Prostate gland (tissue), 2 donors: ENCODE measurements at regions not wholly inside any gene's neighbourhood (a gene's known extent, or its start where the extent isn't known, plus 50 kb on each side); places are given as distances from the start of the nearest gene placed in this dataset.

Source experiments
- DNase-seq: peaks from one replicate; pipeline ENCODE4 v3.0.0-alpha.2; 2019; ENCODE audit warnings: low spot score
- H3K27ac ChIP-seq, 2 donors: fragments of 200-600 bp; sonication (generic); 2 replicates each; pipeline ENCODE4 v1.5.1; 2017 to 2019
- H3K27me3 ChIP-seq: fragments of 200-600 bp; sonication (generic); replicated peaks from 2 replicates; pipeline ENCODE4 v1.5.1; 2019; ENCODE audit not compliant: insufficient read depth
- H3K36me3 ChIP-seq, 2 donors: fragments of 200-600 bp; sonication (generic); 1 replicate in 1 of 2; 2 replicates in 1 of 2; pipeline versions ENCODE4 v1.5.1 to v1.8.1; 2017 to 2019
- H3K4me1 ChIP-seq: fragments of 200-600 bp; sonication (generic); replicated peaks from 2 replicates; pipeline ENCODE4 v1.5.1; 2019
- H3K4me3 ChIP-seq, 2 donors: fragments of 200-600 bp; sonication (generic); 2 replicates each; pipeline ENCODE4 v1.5.1; 2017 to 2019
- H3K9me3 ChIP-seq: fragments of 200-600 bp; sonication (generic); 2 replicates; pipeline ENCODE4 v1.5.1; 2017
- CTCF ChIP-seq, 4 experiments: fragments of 200-600 bp in 2 of 4; fragments of 450-650 bp in 2 of 4; sonication (generic) in 2 of 4; IDR thresholded peaks; 1 replicate in 3 of 4; 2 replicates in 1 of 4; pipeline ENCODE4 v1.5.1; 2016 to 2019; ENCODE audit warnings: antibody characterized with exemption in 4 of 4, mild to moderate bottlenecking in 2 of 4, moderate library complexity in 2 of 4
- POLR2A ChIP-seq: fragments of 450-650 bp; IDR thresholded peaks from one replicate; pipeline ENCODE4 v1.6.1; 2016; ENCODE audit warnings: antibody characterized with exemption, mild to moderate bottlenecking
- POLR2AphosphoS5 ChIP-seq: sonication (generic); formaldehyde crosslinking; IDR thresholded peaks from one replicate; pipeline ENCODE4 v1.6.1; 2017; ENCODE audit warnings: antibody characterized with exemption
- WGBS: methylation state at CpG from one replicate; pipeline ENCODE4 v1.1.5; 2018; 5-methylcytosine and 5-hydroxymethylcytosine counted together
- intact Hi-C: fragments of 100-400 bp; cut with DNase I; formaldehyde crosslinking; loops from one replicate; pipeline ENCODE4 v1.14.2; 2022

- no peaks in the 10 kb centered on the region for H3K36me3 ChIP-seq
- DNase-seq: no peak
- H3K9me3 ChIP-seq: no peaks in the 10 kb centered on the region
- H3K27ac ChIP-seq: no peak overlapping the region
- WGBS: 91% methylated on average over 2 of the region's 2 CpGs
- H3K4me1 ChIP-seq: no peaks in the 10 kb centered on the region
- H3K4me3 ChIP-seq: no peak overlapping the region
- intact Hi-C loops: no loop called here
- H3K27me3 ChIP-seq: no peaks in the 10 kb centered on the region
- TF ChIP-seq POLR2AphosphoS5 (no peak), CTCF (IDR thresholded peaks at IDR 0.05) (no peak), POLR2A (no peak)
Observed at GRCh38 chr4:38255572-38255971, 295.4 kb downstream of the PTTG2 start.

GRCh38 chr4:38266616-38267015, 306.4 kb downstream of the PTTG2 start:
- Histone ChIP-seq H3K4me3 (no peak overlapping the region), H3K9me3 (no peaks in the 10 kb centered on the region), H3K27ac (no peak overlapping the region), H3K36me3 (no peaks in the 10 kb centered on the region), H3K4me1 (no peaks in the 10 kb centered on the region), H3K27me3 (no peaks in the 10 kb centered on the region)
- no peak for TF ChIP-seq POLR2A
- TF ChIP-seq POLR2AphosphoS5: no peak
- no peak for TF ChIP-seq CTCF (IDR thresholded peaks at IDR 0.05)
- intact Hi-C loops: no loop called here
- DNase-seq: no peak
- 76% methylated on average over 4 of the region's 4 CpGs for WGBS

- Histone ChIP-seq H3K36me3 (no peaks in the 10 kb centered on the region), H3K27ac (no peak overlapping the region), H3K9me3 (no peaks in the 10 kb centered on the region), H3K4me3 (no peak overlapping the region), H3K4me1 (no peaks in the 10 kb centered on the region), H3K27me3 (no peaks in the 10 kb centered on the region)
- no peak for TF ChIP-seq POLR2A
- TF ChIP-seq CTCF (IDR thresholded peaks at IDR 0.05): no peak
- TF ChIP-seq POLR2AphosphoS5: no peak
- no peak for DNase-seq
- 93% methylated on average over 5 of the region's 5 CpGs for WGBS
- intact Hi-C loops: no loop called here
Observed at GRCh38 chr4:38268108-38268820, 308.1 kb downstream of the PTTG2 start.

GRCh38 chr4:38268837-38269236, 308.6 kb downstream of the PTTG2 start:
- no peaks in the 10 kb centered on the region for H3K27me3 ChIP-seq
- TF ChIP-seq CTCF (IDR thresholded peaks at IDR 0.05): no peak
- TF ChIP-seq POLR2AphosphoS5: no peak
- no peak for TF ChIP-seq POLR2A
- H3K36me3 ChIP-seq: no peaks in the 10 kb centered on the region
- intact Hi-C loops: no loop called here
- no peak overlapping the region for H3K4me3 ChIP-seq
- no peak overlapping the region for H3K27ac ChIP-seq
- no peak for DNase-seq
- no peaks in the 10 kb centered on the region for H3K4me1 ChIP-seq
- 73% methylated on average over 1 of the region's 1 CpG for WGBS
- H3K9me3 ChIP-seq: no peaks in the 10 kb centered on the region

GRCh38 chr4:38273407-38273806, 313.2 kb downstream of the PTTG2 start:
- intact Hi-C loops: no loop called here
- H3K9me3 ChIP-seq: no peaks in the 10 kb centered on the region
- no peak for DNase-seq
- no peaks in the 10 kb centered on the region for H3K27me3 ChIP-seq
- TF ChIP-seq POLR2A (no peak), POLR2AphosphoS5 (no peak), CTCF (IDR thresholded peaks at IDR 0.05) (no peak)
- H3K36me3 ChIP-seq: no peaks in the 10 kb centered on the region
- H3K27ac ChIP-seq: no peak overlapping the region
- no peaks in the 10 kb centered on the region for H3K4me1 ChIP-seq
- no peak overlapping the region for H3K4me3 ChIP-seq
